NCI-H2227 (cell line): ENCODE measurements at regions not wholly inside any gene's neighbourhood (a gene's known extent, or its start where the extent isn't known, plus 50 kb on each side); places are given as distances from the start of the nearest gene placed in this dataset.
"Not testable (repeated sequence)": the region's sequence is repeated elsewhere in the genome, so short reads cannot be mapped to it uniquely, and the experiment has no call there.

ENCODE experiments used
- DNase-seq: peaks from one replicate; lab custom pipeline; 2025; ENCODE audit not compliant: unreplicated experiment; lab: John Stamatoyannopoulos, UW

DNA sequence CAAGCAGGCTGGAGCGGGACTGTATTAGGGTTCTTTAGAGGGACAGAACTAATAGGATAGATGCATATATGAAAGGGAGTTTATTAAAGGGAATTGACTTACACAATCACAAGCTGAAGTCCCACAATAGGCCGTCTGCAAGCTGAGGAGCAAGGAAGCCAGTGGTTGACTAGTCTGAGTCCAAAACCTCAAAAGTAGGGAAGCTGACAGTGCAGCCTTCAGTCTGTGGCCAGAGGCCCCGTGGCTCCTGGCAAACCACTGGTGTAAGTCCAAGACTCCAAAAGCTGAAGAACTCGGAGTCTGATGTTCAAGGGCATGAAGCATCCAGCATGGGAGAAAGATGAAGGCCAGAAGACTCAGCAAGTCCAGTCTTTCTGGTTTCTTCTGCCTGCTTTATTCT, 281.8 kb downstream of the QKI start:
- DNase-seq, result not testable (repeated sequence)

DNA sequence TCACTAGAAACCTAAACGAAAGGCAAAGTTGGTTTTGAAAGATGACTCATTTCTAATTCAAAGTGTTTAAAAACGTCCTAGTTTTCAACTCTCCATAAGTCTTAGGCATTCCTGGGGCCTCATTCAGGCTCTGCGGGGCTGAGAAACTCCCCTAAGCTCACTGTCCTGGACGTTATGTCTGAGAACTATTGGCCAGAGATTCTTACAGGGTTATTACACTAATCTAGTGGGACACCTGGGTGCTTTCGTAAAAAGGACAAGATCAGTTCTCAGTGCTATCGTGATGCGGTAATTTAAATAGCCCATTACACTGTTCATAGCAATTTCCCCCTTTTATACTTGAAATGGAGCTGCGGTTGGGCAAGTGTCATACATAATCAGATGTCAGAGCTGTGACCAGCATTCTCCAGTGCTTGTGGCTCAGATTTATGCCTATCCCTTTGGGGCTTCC, 280.9 kb downstream of the QKI start:
- DNase-seq, result no peak

DNA sequence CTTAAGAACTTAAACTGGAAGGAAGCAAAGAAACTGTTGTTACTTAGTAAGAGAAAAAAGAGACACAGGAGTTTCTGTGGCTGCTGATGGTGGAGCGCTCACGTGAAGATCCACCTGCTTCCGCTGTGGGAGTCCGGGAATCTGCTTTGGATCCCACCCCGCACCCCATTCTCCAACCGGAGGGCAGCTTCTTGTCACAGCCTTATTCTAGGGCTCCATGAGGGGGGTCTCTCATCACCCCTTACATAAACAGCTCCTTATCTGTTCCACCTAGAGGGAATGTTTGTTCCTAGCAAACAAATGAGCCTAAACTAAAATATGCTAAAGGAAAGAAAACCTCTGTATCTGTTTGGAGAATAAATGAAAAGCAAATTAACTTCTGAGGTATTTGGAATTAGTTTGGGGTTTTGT, 280.5 kb downstream of the QKI start:
- no peak for DNase-seq

- no peak for DNase-seq
Observed at GRCh38 chr6:163694072-163694471, 279.6 kb downstream of the QKI start.

GRCh38 chr6:163691049-163691448, 276.5 kb downstream of the QKI start:
- DNase-seq, result no peak

DNA sequence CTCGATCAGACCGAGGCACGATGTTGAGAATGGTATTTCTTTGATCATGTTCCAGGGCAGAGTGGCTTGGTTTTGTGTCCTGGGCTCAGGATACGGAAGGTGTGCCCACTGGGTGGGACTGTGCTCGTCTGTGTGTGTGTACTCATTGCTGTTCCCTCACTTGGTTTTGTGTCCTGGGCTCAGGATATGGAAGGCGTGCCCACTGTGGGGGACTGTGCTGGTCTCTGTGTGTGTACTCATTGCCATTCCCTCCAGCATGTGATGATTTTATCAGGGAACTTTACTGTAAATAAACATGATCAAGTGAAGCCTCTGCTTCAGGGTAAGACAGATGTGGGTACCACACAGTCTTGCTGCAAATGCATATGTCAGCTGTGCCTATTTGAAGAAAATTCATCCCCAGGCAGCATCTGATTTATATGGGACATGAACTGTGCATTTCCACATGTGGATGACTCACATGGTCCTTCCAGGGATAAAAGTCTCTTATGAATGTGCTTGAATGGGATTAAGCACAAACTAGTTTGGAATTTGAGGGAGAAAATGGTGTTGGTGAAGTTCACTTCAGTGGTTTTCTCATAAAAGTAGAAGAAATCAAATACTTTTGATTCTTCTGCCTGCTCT, 274.3 kb downstream of the QKI start:
- no peak for DNase-seq

DNA sequence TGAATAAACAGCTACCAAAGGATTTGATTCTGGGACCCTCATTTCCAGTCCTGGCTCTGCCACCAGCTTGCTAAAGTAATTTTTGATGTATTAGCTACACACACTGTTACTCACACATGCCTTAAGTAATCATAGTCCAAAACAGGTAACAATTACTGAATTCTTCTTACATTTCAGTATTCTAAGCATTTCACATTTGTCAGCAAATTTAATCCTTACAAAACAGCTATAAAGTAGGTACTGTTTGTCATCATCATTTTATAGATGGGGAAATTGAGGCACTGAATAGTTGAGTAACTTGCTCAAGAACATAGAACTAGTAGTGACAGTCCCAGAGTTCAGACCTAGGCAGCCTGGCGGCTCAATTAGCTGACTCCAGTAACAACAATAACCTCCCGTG, 272.6 kb downstream of the QKI start:
- DNase-seq, result no peak

- no peak for DNase-seq
Observed at GRCh38 chr6:163686301-163686700, 271.8 kb downstream of the QKI start.

- no peak for DNase-seq
Observed at GRCh38 chr6:163683105-163683622, 268.6 kb downstream of the QKI start.

- DNase-seq, result no peak
Observed at GRCh38 chr6:163679753-163680152, 265.2 kb downstream of the QKI start.

DNA sequence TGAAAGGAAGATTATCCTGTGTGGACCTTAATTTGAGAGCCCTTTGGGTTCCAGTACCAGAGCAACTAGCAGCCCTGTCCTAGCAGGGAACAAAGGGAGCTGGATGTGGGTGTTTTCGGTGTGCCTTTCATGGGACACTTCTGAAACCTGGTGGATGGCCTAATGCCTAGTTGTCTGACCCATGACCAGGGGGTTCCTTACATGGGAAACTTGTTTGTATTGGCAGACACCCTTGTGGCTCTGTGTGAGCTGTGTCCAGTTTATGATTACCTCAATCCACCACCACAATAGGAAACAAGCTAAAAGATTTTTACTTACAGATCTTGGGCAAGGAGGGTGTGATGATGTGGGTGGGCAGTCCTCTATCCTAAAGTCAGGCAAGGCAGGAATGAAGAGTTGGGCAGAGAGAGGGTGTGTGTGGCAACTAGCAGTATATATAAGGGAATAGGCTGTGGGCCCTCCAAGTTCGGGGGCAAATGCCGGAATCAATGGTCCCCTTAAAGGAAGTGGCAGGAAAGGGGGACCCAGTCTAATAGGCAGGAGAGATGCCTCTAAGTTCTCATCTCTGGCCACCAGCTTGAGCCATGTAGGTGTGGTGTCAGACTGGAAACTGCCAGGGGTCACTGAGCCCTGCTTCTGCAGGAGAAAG, 264.6 kb downstream of the QKI start:
- no peak for DNase-seq

DNA sequence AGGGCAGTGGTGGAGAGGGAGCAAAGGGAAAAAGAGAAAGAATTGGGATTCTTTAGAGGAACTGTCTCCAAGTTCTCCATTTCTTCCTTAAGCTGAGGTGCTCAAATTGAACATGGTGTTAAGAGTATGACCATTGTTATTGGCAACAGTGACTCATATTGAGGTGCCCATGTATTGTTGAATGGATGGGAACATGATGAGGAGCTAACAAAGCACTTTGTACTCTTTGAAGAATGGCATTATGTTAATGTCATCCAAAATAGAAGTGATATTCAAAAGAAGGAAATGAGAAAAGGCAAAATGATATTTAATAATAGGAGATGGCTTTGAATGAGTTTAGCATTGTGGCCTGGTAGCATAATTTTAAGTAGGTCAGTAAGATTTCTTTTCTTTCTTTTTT, 261.1 kb downstream of the QKI start:
- DNase-seq, result no peak

- DNase-seq, result no peak
Observed at GRCh38 chr6:163672710-163673109, 258.2 kb downstream of the QKI start.

GRCh38 chr6:163671791-163672190, 257.3 kb downstream of the QKI start:
- no peak for DNase-seq

DNA sequence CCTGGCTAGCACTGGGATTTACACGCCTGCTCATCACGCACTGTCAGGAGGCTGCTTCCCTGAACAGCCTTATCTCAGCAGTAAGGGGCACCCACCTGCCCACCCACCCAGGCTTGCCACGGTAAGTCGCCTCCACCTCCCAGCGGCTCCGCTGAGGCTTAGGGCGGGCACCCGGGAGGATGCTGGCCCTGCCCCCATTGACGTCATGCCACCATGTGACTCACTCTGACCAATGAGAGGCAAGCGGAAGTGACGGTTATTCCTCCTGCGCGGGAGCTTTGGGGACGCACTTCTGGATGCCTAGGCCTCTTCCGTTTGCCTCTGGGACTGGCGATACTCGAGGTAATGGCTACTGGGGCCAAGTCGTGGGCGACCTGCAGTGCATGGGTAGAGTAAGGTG, 256.8 kb downstream of the QKI start:
- peak; percentile 2 for DNase-seq

GRCh38 chr6:163670336-163670735, 255.8 kb downstream of the QKI start:
- no peak for DNase-seq

DNA sequence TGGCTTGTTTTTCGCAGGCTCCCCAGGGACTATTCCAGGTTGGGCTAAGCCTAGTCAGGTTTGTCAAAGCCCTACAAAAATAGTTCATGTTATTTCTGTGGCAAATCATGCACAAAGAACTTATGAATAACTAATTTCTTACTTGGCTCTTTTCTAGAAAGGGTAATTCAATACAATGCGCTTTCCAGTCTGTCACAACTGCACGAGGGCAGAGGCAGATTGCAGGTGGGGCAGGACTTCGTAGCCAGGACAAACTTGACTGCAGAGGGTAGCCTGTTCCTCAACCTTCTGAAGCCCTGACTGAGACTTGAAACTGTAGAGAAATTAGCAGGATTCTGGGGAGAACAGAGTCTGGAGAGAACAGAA, 253.5 kb downstream of the QKI start:
- DNase-seq, result no peak

- no peak for DNase-seq
Observed at GRCh38 chr6:163667372-163668060, 253.0 kb downstream of the QKI start.

DNA sequence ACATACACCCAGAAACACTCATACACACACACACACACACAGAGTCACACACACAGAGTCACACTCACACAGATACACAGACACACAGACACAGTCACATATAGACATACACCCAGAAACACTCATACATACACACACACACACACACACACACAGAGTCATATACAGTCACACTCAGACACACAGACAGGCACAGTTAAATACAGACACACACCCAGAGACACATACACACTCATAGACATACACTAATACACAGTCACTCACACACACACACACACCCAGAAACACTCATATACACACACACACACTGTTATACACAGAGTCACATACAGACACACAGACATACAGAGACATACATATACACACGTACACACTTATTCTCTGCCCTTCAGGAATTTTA, 250.9 kb downstream of the QKI start:
- no peak for DNase-seq

GRCh38 chr6:163663575-163663974, 249.1 kb downstream of the QKI start:
- DNase-seq, result no peak

DNA sequence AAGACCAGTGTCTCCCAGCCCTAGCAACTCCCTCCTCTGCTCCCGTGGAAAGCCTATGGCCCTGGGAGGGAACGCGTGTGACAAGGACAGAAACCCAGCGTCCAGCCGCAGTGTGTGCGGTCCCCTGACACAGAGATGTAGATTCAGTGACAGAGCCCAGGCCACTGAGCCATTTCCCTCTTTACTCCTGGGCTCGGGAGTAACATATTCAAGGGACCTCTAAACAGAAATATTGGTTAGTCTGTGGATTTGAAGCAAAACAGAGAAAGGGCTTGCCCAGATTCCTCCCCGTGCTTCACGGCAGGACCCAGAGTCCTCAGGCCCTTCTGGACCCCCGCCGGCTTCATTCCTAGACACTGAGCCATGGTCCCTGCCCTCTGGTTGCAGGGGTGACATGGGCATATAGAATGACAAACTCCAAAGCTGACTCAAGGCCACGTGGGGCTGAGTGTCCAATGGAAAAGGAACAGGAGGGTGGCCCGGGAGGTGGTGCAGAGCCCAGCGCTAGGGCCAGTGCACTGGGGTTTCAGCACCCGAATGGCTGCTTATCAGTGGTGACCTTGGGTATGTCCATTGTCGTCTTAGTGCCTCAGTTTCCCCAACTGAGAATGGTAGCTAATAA, 248.2 kb downstream of the QKI start:
- no peak for DNase-seq

GRCh38 chr6:163661272-163661671, 246.8 kb downstream of the QKI start:
- no peak for DNase-seq
